Glutamatergic neuron (in vitro differentiated cells): ENCODE measurements at regions not wholly inside any gene's neighbourhood (a gene's known extent, or its start where the extent isn't known, plus 50 kb on each side); places are given as distances from the start of the nearest gene placed in this dataset.

Experiments
- DNase-seq: peaks from one replicate; pipeline ENCODE4 v3.0.0; 2022
- H3K27ac Mint-ChIP-seq: one replicate; pipeline ENCODE4 v1.8.0; 2020; ENCODE audit warnings: mild to moderate bottlenecking, mixed read lengths, inconsistent platforms; ENCODE audit not compliant: unreplicated experiment
- H3K27me3 Mint-ChIP-seq: one replicate; pipeline ENCODE4 v1.8.0; 2020; ENCODE audit warnings: mild to moderate bottlenecking, moderate library complexity, mixed read lengths, inconsistent platforms; ENCODE audit not compliant: unreplicated experiment
- H3K36me3 Mint-ChIP-seq: one replicate; pipeline ENCODE4 v1.8.0; 2020; ENCODE audit warnings: mild to moderate bottlenecking, mixed read lengths, inconsistent platforms; ENCODE audit not compliant: unreplicated experiment
- H3K4me1 Mint-ChIP-seq: one replicate; pipeline ENCODE4 v1.8.0; 2020; ENCODE audit warnings: mild to moderate bottlenecking, low read depth, mixed read lengths, inconsistent platforms; ENCODE audit not compliant: unreplicated experiment
- H3K4me3 Mint-ChIP-seq: one replicate; pipeline ENCODE4 v1.8.0; 2020; ENCODE audit warnings: mild to moderate bottlenecking, mixed read lengths, inconsistent platforms; ENCODE audit not compliant: unreplicated experiment
- H3K9me3 Mint-ChIP-seq: one replicate; pipeline ENCODE4 v1.8.0; 2020; ENCODE audit warnings: mild to moderate bottlenecking, moderate library complexity, mixed read lengths, inconsistent platforms; ENCODE audit not compliant: unreplicated experiment
- CTCF ChIP-seq: fragments of 200-600 bp; sonication (generic); IDR thresholded peaks from one replicate; pipeline ENCODE4 v1.5.0; 2021; ENCODE audit not compliant: partially characterized antibody, unreplicated experiment

GRCh38 chr18:78865056-78865598 is 114.5 kb upstream of the SALL3 start:
- DNase-seq = no peak
- H3K4me3 Mint-ChIP-seq = no peak overlapping the region
- H3K9me3 Mint-ChIP-seq = no peaks in the 10 kb centered on the region
- peaks cover under 1% of the 10 kb centered on the region for H3K4me1 Mint-ChIP-seq
- no peak for TF ChIP-seq CTCF
- no peak overlapping the region for H3K27ac Mint-ChIP-seq
- no peaks in the 10 kb centered on the region for H3K36me3 Mint-ChIP-seq
- H3K27me3 Mint-ChIP-seq = peaks cover 2% of the 10 kb centered on the region

- Mint-ChIP-seq H3K4me1 (peaks cover 5% of the 10 kb centered on the region), H3K27ac (no peak overlapping the region), H3K9me3 (no peaks in the 10 kb centered on the region), H3K36me3 (no peaks in the 10 kb centered on the region), H3K4me3 (no peak overlapping the region), H3K27me3 (peaks cover 2% of the 10 kb centered on the region)
- no peak for TF ChIP-seq CTCF
- DNase-seq = no peak
Observed at GRCh38 chr18:78865771-78866310, 113.8 kb upstream of the SALL3 start.

- TF ChIP-seq CTCF = no peak
- Mint-ChIP-seq H3K27me3 (peaks cover 2% of the 10 kb centered on the region), H3K27ac (no peak overlapping the region), H3K4me3 (no peak overlapping the region), H3K9me3 (no peaks in the 10 kb centered on the region), H3K36me3 (no peaks in the 10 kb centered on the region), H3K4me1 (peaks cover 11% of the 10 kb centered on the region)
- no peak for DNase-seq
Observed at GRCh38 chr18:78867131-78867530, 112.5 kb upstream of the SALL3 start.

GRCh38 chr18:78868330-78869316 is 111.0 kb upstream of the SALL3 start:
- no peak for DNase-seq
- Mint-ChIP-seq H3K9me3 (no peaks in the 10 kb centered on the region), H3K27ac (no peak overlapping the region), H3K36me3 (no peaks in the 10 kb centered on the region), H3K4me3 (no peak overlapping the region), H3K4me1 (peaks cover 15% of the 10 kb centered on the region), H3K27me3 (no peaks in the 10 kb centered on the region)
- no peak for TF ChIP-seq CTCF

- H3K9me3 Mint-ChIP-seq = no peaks in the 10 kb centered on the region
- no peaks in the 10 kb centered on the region for H3K27me3 Mint-ChIP-seq
- no peak overlapping the region for H3K27ac Mint-ChIP-seq
- H3K36me3 Mint-ChIP-seq = no peaks in the 10 kb centered on the region
- no peak overlapping the region for H3K4me3 Mint-ChIP-seq
- peaks cover 15% of the 10 kb centered on the region for H3K4me1 Mint-ChIP-seq
- TF ChIP-seq CTCF = no peak
- DNase-seq = no peak
Observed at GRCh38 chr18:78871618-78872017, 108.0 kb upstream of the SALL3 start.
